H9 (cell line): ENCODE measurements at regions not wholly inside any gene's neighbourhood (a gene's known extent, or its start where the extent isn't known, plus 50 kb on each side); places are given as distances from the start of the nearest gene placed in this dataset.

Experiments used
- DNase-seq: peaks from one replicate; pipeline ENCODE4 v3.0.0-alpha.2; 2017
- H2AFZ ChIP-seq: one replicate; pipeline ENCODE4 v1.6.1; 2013; ENCODE audit warnings: mild to moderate bottlenecking, low read length, control low read depth, moderate library complexity
- H2AK5ac ChIP-seq: 2 replicates; pipeline ENCODE4 v1.6.1; 2013; ENCODE audit warnings: low read length, control low read depth, mixed read lengths; ENCODE audit not compliant: insufficient read length
- H2BK120ac ChIP-seq: one replicate; pipeline ENCODE4 v1.6.1; 2013; ENCODE audit warnings: low read depth, mild to moderate bottlenecking, low read length, control low read depth, inconsistent platforms; ENCODE audit not compliant: poor library complexity, severe bottlenecking
- H2BK12ac ChIP-seq: 2 replicates; pipeline ENCODE4 v1.6.1; 2013; ENCODE audit warnings: low read length, control low read depth, mixed read lengths, low read depth; ENCODE audit not compliant: insufficient read length
- H2BK15ac ChIP-seq: 2 replicates; pipeline ENCODE4 v1.6.1; 2013; ENCODE audit warnings: low read depth, low read length, control low read depth
- H2BK20ac ChIP-seq: one replicate; pipeline ENCODE4 v1.6.1; 2013; ENCODE audit warnings: low read depth, mild to moderate bottlenecking, low read length, control low read depth, inconsistent platforms; ENCODE audit not compliant: poor library complexity, severe bottlenecking
- H2BK5ac ChIP-seq: 2 replicates; pipeline ENCODE4 v1.6.1; 2013; ENCODE audit warnings: low read length, control low read depth, mixed read lengths; ENCODE audit not compliant: insufficient read length
- H3K14ac ChIP-seq: 2 replicates; pipeline ENCODE4 v1.6.1; 2013; ENCODE audit warnings: low read length, control low read depth; ENCODE audit not compliant: insufficient read depth
- H3K18ac ChIP-seq: 2 replicates; pipeline ENCODE4 v1.6.1; 2013; ENCODE audit warnings: low read depth, mild to moderate bottlenecking, mixed read lengths, low read length, control low read depth; ENCODE audit not compliant: insufficient read length
- H3K23ac ChIP-seq: 2 replicates; pipeline ENCODE4 v1.6.1; 2013; ENCODE audit warnings: low read length, control low read depth, mixed read lengths, low read depth; ENCODE audit not compliant: insufficient read length
- H3K23me2 ChIP-seq: 2 replicates; pipeline ENCODE4 v1.6.1; 2013; ENCODE audit warnings: low read depth, mild to moderate bottlenecking, mixed read lengths, low read length, control low read depth; ENCODE audit not compliant: insufficient read length, poor library complexity, severe bottlenecking
- H3K27ac ChIP-seq: 2 replicates; pipeline ENCODE4 v1.5.1; 2013; ENCODE audit warnings: low read length, control low read depth, mixed read lengths, low read depth; ENCODE audit not compliant: insufficient read length
- H3K27me3 ChIP-seq: 2 replicates; pipeline ENCODE4 v1.6.1; 2013; ENCODE audit warnings: low read length, control low read depth, inconsistent platforms; ENCODE audit not compliant: insufficient read depth
- H3K4ac ChIP-seq: 2 replicates; pipeline ENCODE4 v1.6.1; 2013; ENCODE audit warnings: low read depth, mild to moderate bottlenecking, control low read depth, inconsistent platforms, low read length, moderate library complexity
- H3K4me1 ChIP-seq: 2 replicates; pipeline ENCODE4 v1.6.1; 2013; ENCODE audit warnings: low read length, control low read depth, inconsistent platforms; ENCODE audit not compliant: insufficient read depth
- H3K4me2 ChIP-seq: 2 replicates; pipeline ENCODE4 v1.6.1; 2013; ENCODE audit warnings: low read length, control low read depth, mixed read lengths; ENCODE audit not compliant: insufficient read length, insufficient read depth
- H3K56ac ChIP-seq: 2 replicates; pipeline ENCODE4 v1.6.1; 2013; ENCODE audit warnings: low read depth, mild to moderate bottlenecking, mixed read lengths, low read length, control low read depth; ENCODE audit not compliant: insufficient read length
- H3K79me1 ChIP-seq: 2 replicates; pipeline ENCODE4 v1.6.1; 2013; ENCODE audit warnings: low read depth, mild to moderate bottlenecking, moderate library complexity, low read length, control low read depth, inconsistent platforms; ENCODE audit not compliant: insufficient read depth, poor library complexity, severe bottlenecking
- H3K79me2 ChIP-seq: 2 replicates; pipeline ENCODE4 v1.6.1; 2013; ENCODE audit warnings: low read length, control low read depth, inconsistent platforms; ENCODE audit not compliant: insufficient read depth
- H3K9ac ChIP-seq: 2 replicates; pipeline ENCODE4 v1.6.1; 2013; ENCODE audit warnings: low read length, control low read depth, mixed read lengths; ENCODE audit not compliant: insufficient read length; ENCODE audit errors: extremely low read depth
- H3K9me3 ChIP-seq: one replicate; pipeline ENCODE4 v1.6.1; 2013; ENCODE audit warnings: low read depth, low read length, inconsistent platforms; ENCODE audit not compliant: control insufficient read depth
- H3T11ph ChIP-seq: one replicate; pipeline ENCODE4 v1.6.1; 2013; ENCODE audit warnings: mild to moderate bottlenecking, low read length, control low read depth, inconsistent platforms
- H4K20me1 ChIP-seq: one replicate; pipeline ENCODE4 v1.6.1; 2013; ENCODE audit not compliant: control insufficient read depth, insufficient read length, insufficient read depth
- H4K5ac ChIP-seq: 2 replicates; pipeline ENCODE4 v1.6.1; 2013; ENCODE audit warnings: low read depth, mild to moderate bottlenecking, mixed read lengths, low read length, control low read depth; ENCODE audit not compliant: insufficient read length
- H4K8ac ChIP-seq: replicated peaks from 2 replicates; pipeline ENCODE4 v1.6.1; 2013; ENCODE audit warnings: low read length, control low read depth, mixed read lengths, low read depth; ENCODE audit not compliant: insufficient read length
- H4K91ac ChIP-seq: 2 replicates; pipeline ENCODE4 v1.6.1; 2013; ENCODE audit warnings: low read depth, mild to moderate bottlenecking, moderate library complexity, mixed read lengths, low read length, control low read depth; ENCODE audit not compliant: insufficient read length
- H3K27ac Mint-ChIP-seq, 3 experiments: 2 replicates in 2 of 3; 3 replicates in 1 of 3; pipeline ENCODE4 v1.8.0; 2020 to 2021; ENCODE audit warnings: mixed read lengths in 3 of 3, mild to moderate bottlenecking in 1 of 3, moderate library complexity in 1 of 3
- H3K27me3 Mint-ChIP-seq: 2 replicates; pipeline ENCODE4 v1.8.0; 2021; ENCODE audit warnings: low read depth, mild to moderate bottlenecking, moderate library complexity, mixed read lengths
- H3K36me3 Mint-ChIP-seq, 3 experiments: 2 replicates in 2 of 3; 3 replicates in 1 of 3; pipeline ENCODE4 v1.8.0; 2020 to 2021; ENCODE audit warnings: low read depth in 3 of 3, mixed read lengths in 3 of 3; ENCODE audit not compliant: insufficient read depth in 1 of 3
- H3K4me1 Mint-ChIP-seq, 2 experiments: 2 replicates each; pipeline ENCODE4 v1.8.0; 2020; ENCODE audit warnings: mixed read lengths in 2 of 2
- H3K4me3 Mint-ChIP-seq, 2 experiments: 2 replicates in 1 of 2; 3 replicates in 1 of 2; pipeline ENCODE4 v1.8.0; 2020 to 2021; ENCODE audit warnings: mild to moderate bottlenecking in 2 of 2, mixed read lengths in 2 of 2, moderate library complexity in 1 of 2
- H3K9me3 Mint-ChIP-seq, 2 experiments: 2 replicates in 1 of 2; 3 replicates in 1 of 2; pipeline ENCODE4 v1.8.0; 2020; ENCODE audit warnings: mild to moderate bottlenecking in 2 of 2, mixed read lengths in 2 of 2, moderate library complexity in 1 of 2
- WGBS: extraction: QIAGEN DNeasy Blood & Tissue Kit; methylation state at CpG from one replicate; pipeline ENCODE4 v1.1.7; 2013; ENCODE audit warnings: missing lambda C conversion rate, low lambda C conversion rate, mixed read lengths; ENCODE audit not compliant: insufficient read length; ENCODE audit errors: extremely low coverage; 5-methylcytosine and 5-hydroxymethylcytosine counted together
- TF ChIP-seq, protein P1 (sequence below): fragments of 200-600 bp; sonication (generic); conservative IDR thresholded peaks from 3 replicates; pipeline ENCODE4 v1.8.0; 2021; ENCODE audit warnings: antibody characterized with exemption, mild to moderate bottlenecking

DNA sequence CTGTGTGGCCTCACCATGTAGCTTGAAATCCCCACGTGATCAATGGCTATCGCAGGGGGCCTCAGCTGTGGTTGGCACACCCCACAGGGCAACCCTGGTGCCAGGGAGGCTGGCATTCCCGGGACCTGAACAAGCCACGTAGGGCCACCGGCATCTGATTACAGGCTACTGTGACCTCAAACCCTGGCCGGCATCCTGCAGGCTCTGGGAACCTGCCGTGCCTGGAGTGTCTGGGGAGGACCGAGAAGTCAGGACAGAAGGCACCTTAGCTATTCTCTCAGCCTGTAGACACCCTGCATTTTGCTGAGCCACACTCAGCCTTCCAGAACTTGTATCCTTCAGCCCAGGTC, 213.0 kb downstream of the GLI2 start:
- no peak overlapping the region for H4K91ac ChIP-seq
- H3K27me3 Mint-ChIP-seq = no peaks in the 10 kb centered on the region

More for the DNA sequence above, 213.0 kb downstream of the GLI2 start:
- Histone ChIP-seq H3K23ac (no peak overlapping the region), H3K23me2 (no peaks in the 10 kb centered on the region), H2BK120ac (no peak overlapping the region), H2BK5ac (no peak overlapping the region), H2BK20ac (no peak overlapping the region), H3K27ac (no peak overlapping the region), H3K18ac (no peak overlapping the region), H3K14ac (no peak overlapping the region), H3K4me1 (no peaks in the 10 kb centered on the region), H3T11ph (no peak overlapping the region), H2AFZ (no peak overlapping the region), H2AK5ac (no peak overlapping the region), H3K9ac (no peak overlapping the region), H4K8ac (no peak overlapping the region), H3K4me2 (no peak overlapping the region), H4K20me1 (no peaks in the 10 kb centered on the region), H3K9me3 (no peaks in the 10 kb centered on the region), H3K79me2 (no peaks in the 10 kb centered on the region), H3K79me1 (no peaks in the 10 kb centered on the region), H2BK15ac (no peak overlapping the region), H4K5ac (no peak overlapping the region), H3K4ac (no peak overlapping the region), H2BK12ac (no peak overlapping the region), H3K27me3 (no peaks in the 10 kb centered on the region), H3K56ac (no peak overlapping the region)
- Mint-ChIP-seq H3K4me3 (no peak overlapping the region), H3K27ac (no peak overlapping the region), H3K9me3 (no peaks in the 10 kb centered on the region), H3K4me1 (peaks cover 3 to 5% of the 10 kb centered on the region in 2 experiments; a peak in 2 of 4 replicates), H3K36me3 (peaks cover 3 to 12% (median 6%) of the 10 kb centered on the region in 3 experiments; a peak in 4 of 7 replicates)
- no CpG with 5 or more reads among the region's 8 CpGs for WGBS
- TF ChIP-seq, protein P1, sequence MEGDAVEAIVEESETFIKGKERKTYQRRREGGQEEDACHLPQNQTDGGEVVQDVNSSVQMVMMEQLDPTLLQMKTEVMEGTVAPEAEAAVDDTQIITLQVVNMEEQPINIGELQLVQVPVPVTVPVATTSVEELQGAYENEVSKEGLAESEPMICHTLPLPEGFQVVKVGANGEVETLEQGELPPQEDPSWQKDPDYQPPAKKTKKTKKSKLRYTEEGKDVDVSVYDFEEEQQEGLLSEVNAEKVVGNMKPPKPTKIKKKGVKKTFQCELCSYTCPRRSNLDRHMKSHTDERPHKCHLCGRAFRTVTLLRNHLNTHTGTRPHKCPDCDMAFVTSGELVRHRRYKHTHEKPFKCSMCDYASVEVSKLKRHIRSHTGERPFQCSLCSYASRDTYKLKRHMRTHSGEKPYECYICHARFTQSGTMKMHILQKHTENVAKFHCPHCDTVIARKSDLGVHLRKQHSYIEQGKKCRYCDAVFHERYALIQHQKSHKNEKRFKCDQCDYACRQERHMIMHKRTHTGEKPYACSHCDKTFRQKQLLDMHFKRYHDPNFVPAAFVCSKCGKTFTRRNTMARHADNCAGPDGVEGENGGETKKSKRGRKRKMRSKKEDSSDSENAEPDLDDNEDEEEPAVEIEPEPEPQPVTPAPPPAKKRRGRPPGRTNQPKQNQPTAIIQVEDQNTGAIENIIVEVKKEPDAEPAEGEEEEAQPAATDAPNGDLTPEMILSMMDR = no peak
- DNase-seq = no peak
